ENCODE measurements at regions not wholly inside any gene's neighbourhood (a gene's known extent, or its start where the extent isn't known, plus 50 kb on each side); places are given as distances from the start of the nearest gene placed in this dataset.

- DNase-seq: no peak
Observed at GRCh38 chr6:22670605-22671004, 101.2 kb downstream of the HDGFL1 start.

GRCh38 chr6:22673474-22673873 is 104.1 kb downstream of the HDGFL1 start:
- DNase-seq: no peak

- no peak for DNase-seq
Observed at GRCh38 chr6:22680950-22681349, 111.6 kb downstream of the HDGFL1 start.

DNA sequence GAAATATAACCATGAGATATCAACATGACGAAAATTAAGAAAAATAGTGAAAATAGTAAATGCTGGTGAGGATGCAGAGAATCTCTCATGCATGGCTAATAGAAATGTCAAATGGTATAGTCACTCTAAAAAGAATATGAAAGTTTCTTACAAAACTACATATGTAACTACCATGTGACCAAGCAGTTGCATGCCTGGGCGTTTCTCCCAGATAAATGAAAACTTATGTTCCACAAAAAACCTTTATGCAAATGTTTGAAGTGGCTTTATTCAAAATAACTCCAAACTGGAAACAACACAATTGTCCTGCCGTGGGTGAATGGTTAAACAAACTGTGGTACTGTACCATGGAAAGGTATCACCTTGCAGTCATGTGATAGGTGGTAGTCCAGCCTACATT is 112.4 kb downstream of the HDGFL1 start:
- DNase-seq: peak; percentile 26

DNA sequence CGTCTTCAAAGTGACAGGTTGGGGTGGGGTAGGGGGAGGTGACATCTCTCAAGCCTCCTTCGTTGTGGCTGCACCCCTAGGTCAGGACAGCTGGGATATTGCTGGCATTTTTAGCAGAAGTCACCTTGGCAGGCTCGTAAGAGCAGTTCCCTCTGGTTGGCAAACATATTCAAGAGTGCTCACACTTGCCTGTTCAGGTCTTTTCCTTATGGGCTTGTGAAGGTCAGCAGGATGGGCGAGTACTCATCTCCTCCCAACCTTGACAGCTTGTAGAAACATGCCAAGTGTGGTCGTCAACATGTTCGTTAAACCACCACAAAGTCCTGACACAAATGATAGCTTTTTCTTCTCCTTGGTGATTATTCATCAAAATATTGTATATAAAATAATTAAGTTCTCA is 113.6 kb downstream of the HDGFL1 start:
- DNase-seq: no peak

DNA sequence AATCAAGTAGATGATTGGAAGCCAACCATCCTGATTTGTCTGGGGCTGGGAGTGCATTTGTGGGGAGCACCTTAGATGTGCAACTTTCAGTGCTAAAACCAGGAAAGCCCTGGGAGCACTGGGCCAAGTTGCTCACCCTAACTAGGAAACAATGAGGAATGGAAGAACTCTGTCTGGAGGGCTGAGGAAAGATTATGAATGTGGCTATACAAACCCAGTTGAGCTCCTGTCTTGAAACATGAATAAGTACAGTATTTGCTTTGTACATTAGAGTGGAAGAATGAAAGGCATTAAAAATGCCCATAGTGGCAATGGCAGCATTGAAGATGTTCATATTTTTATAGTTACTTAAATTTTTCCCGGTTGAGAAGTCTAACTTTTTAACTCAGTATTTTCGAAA is 121.1 kb downstream of the HDGFL1 start:
- DNase-seq: no peak

DNA sequence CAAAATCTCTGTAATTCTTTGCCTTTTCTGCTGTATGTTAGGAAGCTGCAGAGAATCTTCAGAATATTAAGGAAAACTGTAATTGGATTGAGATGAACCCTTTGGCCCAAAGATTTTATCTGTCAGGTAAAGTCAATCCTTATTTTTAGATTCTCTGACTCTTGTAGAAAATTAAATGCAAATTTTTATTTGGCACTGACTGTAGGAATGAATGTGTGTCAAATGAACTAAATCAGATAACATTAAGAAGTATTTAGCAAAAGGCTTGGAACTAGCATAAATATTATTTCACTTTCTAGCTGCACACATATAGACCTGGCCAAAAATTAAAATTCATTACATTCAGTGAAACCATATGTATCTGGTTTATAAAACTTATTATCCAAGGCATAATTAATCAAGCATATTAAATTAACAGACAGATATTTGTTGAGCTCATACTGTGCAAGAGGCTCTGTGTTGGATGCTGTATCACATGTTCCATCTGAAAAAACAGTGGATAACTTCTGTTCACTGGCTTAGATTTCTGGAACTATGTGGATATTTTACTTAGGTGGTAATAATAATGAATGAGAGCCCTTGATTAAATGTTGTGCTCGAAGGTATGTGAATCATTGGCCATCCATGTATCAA is 124.8 kb downstream of the HDGFL1 start:
- no peak for DNase-seq

DNA sequence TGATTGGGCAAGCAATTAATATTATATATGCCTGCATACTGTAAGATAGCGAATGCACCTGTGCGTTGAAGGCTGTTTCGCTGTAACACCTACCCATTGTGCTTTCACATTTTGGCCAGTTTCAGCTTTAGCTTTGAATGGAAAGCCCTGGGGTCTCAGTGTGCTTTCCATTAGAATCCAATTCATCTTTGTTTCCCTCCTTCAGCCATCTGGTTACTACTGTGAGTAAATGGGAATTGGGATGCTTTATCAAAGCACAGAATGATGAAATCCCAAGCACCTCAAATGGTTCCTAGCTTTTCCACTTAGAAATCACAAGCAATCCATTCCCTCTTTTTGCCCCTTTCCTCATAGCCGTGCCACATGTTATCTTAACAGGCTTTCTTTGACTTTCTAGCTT is 127.1 kb downstream of the HDGFL1 start:
- DNase-seq: no peak

- no peak for DNase-seq
Observed at GRCh38 chr6:22697306-22697705, 127.9 kb downstream of the HDGFL1 start.

- no peak for DNase-seq
Observed at GRCh38 chr6:22699151-22699550, 129.8 kb downstream of the HDGFL1 start.

DNA sequence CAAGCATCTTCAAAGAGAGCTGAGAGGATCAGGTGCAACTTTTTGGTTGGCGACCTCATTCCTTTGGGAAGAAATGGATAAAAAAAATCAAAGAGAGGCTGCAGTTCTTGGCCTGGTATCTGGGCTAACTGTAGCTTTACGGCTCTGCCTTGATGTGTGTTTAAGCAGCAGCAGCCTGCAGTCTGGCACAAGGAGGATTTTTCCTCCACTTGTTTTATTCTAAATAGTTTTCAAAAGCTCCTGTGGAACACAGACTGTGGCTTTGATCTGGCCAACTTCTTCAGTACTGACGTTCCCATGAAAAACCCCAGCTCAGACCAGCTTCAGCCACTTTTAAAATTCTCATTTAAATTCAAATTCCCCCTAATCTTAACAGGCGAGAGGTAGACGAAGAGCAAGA is 137.3 kb downstream of the HDGFL1 start:
- DNase-seq: no peak

GRCh38 chr6:22708469-22708868 is 139.1 kb downstream of the HDGFL1 start:
- DNase-seq: no peak

- no peak for DNase-seq
Observed at GRCh38 chr6:22709803-22710202, 140.4 kb downstream of the HDGFL1 start.

GRCh38 chr6:22716721-22717120 is 147.4 kb downstream of the HDGFL1 start:
- no peak for DNase-seq

DNA sequence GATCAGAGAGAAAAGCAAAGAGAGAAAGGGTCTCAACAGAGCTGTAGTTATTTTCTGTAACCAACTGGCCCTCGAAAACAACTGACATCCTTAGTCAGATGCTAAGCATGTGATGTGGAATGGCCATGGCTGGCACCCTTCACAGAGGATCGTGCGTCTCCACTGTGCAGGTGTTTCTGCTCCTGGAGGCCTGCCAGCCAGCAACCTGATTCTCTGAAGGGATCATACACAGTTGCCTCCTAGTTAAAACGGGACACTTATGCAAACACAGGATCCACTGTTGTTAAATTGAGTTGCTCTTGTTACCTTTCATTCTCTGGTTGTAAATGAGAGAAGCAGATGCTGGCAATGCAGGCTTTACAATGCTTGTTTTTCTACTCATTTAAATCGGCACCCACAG is 148.5 kb downstream of the HDGFL1 start:
- no peak for DNase-seq

DNA sequence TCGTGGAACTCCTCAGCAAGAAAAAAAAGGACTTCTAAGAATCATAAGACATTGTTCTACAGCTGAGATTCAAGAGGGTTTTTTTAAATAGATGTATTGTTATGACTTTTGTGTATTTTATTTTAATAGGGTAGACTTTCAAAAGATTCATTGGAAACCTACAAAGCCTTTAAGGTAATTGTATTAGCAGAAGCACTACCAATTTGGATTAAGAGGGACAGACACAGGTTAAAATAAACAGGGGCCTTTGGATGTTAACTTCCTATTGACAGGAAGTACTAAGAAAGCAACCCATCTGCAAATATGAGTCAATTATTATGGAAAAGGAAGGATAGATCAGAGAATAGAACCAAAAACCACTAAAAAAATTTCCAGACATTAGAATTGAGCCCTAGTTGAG is 153.5 kb downstream of the HDGFL1 start:
- DNase-seq: no peak

GRCh38 chr6:22726966-22727365 is 157.6 kb downstream of the HDGFL1 start:
- no peak for DNase-seq

- DNase-seq: peak; percentile 20
Observed at GRCh38 chr6:22727710-22728109, 158.3 kb downstream of the HDGFL1 start.

DNA sequence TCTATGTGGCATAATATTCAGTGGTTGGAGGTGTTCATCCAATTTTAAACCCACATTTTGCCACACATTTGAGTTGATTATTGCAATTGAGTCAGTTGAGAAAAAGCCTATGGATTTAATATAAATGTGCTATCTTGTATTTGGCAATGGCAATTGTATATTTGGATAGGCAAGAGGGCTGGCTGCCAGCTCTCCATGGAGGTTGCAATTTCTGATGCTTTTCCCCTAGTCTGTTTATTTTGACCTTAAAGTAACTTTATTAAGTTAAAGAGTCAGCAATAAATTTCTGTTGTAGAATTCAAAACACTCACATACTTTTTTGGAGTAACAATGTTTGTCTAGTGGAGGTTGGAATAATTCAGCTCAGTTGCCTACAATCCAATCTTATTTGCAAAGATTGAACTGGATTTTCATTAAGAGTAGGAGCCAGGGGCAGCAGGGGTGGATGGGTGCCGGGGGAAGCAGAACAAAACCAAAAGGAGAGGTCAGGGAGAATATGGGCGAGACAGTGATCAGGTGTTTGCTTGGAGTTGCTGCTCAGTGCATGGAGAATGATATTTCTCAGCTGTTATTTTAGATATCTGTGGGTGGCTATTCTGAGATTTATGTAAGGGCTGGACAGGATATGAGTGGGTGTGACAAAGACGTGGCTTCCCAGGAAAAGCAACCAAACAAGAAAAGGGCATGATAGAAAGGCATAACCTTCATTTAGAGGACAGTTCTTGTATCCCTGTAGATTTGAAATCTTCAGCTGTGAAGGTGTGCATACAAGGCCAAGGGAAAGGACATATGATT is 163.0 kb downstream of the HDGFL1 start:
- DNase-seq: no peak

GRCh38 chr6:22736740-22737139 is 167.4 kb downstream of the HDGFL1 start:
- no peak for DNase-seq

DNA sequence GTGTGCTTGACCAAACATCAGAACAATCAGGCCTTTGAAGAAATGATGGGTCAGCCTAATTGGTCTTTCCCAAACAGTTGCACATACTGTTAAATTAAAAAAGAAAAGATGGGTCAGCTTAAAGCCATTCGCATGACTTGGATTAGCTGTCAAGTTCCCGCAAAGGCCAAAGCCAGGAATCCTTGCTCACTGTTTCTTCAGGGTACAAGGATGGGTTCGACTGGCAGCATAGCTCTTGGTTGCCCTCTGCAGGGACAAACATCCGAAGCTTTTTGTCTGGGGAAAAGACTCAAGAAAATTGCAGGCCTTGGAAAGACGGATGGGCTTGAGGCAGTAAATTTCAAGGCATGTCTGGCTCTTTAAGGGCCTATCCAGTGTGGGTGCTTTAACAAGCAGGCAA is 168.0 kb downstream of the HDGFL1 start:
- peak; percentile 73 for DNase-seq

GRCh38 chr6:22738194-22738593 is 168.8 kb downstream of the HDGFL1 start:
- DNase-seq: no peak

DNA sequence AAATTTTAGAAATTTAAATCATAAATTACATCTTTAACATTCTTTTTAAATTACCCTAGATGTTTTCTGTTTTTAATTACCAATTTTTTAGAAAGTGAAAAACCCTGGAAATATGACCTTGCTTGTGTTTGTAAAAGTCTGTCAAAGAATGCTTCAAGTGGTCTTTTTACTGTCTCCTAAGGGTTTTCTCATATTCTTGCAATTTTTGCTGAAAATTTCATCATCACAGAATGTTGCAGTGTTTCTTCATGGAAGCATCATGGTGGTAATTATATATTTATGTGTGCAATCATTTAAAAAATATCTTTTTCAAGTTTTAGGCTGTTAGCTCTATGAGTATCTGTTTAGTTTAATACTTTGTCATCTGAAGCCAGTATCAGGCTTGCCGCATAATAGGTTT is 178.2 kb downstream of the HDGFL1 start:
- peak; percentile 60 for DNase-seq

DNA sequence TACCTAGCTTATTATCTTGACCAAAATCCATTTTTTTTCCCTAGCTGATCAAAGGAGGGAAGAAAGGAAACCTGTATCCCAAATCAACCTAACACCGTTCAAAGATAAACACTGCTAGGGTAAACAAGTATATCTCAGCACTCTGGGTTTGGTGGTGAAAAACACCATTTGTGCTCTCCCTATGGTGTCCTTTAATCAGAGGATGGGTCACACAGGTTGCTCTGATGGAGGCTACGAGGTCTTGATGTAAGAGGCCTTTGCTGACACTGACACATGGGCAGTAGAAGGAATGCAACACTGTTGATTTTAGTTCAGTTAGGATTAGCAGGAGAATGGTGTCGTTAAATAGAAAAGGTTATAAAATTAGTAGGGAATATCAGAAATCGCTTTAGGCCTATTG is 179.3 kb downstream of the HDGFL1 start:
- no peak for DNase-seq

DNA sequence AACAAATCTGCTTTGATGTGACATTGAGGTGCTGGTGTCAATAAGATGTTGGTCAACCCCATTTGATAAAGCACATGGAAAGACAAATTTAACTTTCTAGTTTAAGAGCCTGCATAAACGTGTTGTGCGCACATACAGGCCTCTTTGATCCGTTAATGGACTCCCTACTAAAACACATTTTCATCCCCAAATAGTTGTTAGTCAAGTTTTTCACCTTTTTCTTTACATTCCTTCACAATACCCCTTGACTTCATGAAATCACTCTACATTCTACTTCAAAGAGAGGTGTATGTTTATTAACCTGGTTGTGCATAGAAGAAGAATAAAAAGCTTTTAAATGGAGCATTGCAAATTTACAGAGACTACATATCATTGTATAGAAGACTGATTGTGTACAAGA is 180.3 kb downstream of the HDGFL1 start:
- no peak for DNase-seq
